CD4-positive, CD25-positive, alpha-beta regulatory T cell (primary cell): ENCODE measurements at regions not wholly inside any gene's neighbourhood (a gene's known extent, or its start where the extent isn't known, plus 50 kb on each side); places are given as distances from the start of the nearest gene placed in this dataset.

Experiments
- ATAC-seq, 2 donors: fragments of 150-1000 bp; cut with Tn5 transposase; one replicate each; pipeline ENCODE4 v1.10.0; 2021; ENCODE audit warnings: low read depth in 2 of 2, moderate number of reproducible peaks in 2 of 2, moderate library complexity in 1 of 2
- DNase-seq, 3 donors: peaks; one replicate each; pipeline versions ENCODE4 v3.0.0 to v3.0.0-alpha.2; 2012 to 2022; ENCODE audit warnings: mixed read lengths in 1 of 3
- H3K27ac ChIP-seq: one replicate; pipeline ENCODE4 v1.7.0; 2013; ENCODE audit warnings: mild to moderate bottlenecking, low read length; ENCODE audit not compliant: insufficient read depth, poor library complexity, severe bottlenecking
- H3K27me3 ChIP-seq: one replicate; pipeline ENCODE4 v1.7.0; 2013; ENCODE audit warnings: low read length; ENCODE audit not compliant: control insufficient read depth, insufficient read depth
- H3K36me3 ChIP-seq: one replicate; pipeline ENCODE4 v1.7.0; 2013; ENCODE audit warnings: mild to moderate bottlenecking, low read length, moderate library complexity; ENCODE audit not compliant: control insufficient read depth, insufficient read depth
- H3K4me1 ChIP-seq: 2 replicates; pipeline ENCODE4 v1.7.0; 2013; ENCODE audit warnings: mild to moderate bottlenecking, low read length; ENCODE audit not compliant: insufficient read depth, control insufficient read depth, poor library complexity, severe bottlenecking
- H3K4me3 ChIP-seq: one replicate; pipeline ENCODE4 v1.7.0; 2013; ENCODE audit warnings: low read depth, mild to moderate bottlenecking, low read length, moderate library complexity
- H3K9me3 ChIP-seq, 2 experiments: 1 replicate in 1 of 2; 2 replicates in 1 of 2; pipeline ENCODE4 v1.7.0; 2013; ENCODE audit warnings: low read length in 2 of 2, mild to moderate bottlenecking in 1 of 2, moderate library complexity in 1 of 2; ENCODE audit not compliant: control insufficient read depth in 2 of 2
- H3K27ac Mint-ChIP-seq, 3 donors: one replicate each; pipeline ENCODE4 v1.8.0; 2020 to 2022; ENCODE audit warnings: mild to moderate bottlenecking in 3 of 3, mixed read lengths in 3 of 3, moderate library complexity in 2 of 3
- H3K27me3 Mint-ChIP-seq: one replicate; pipeline ENCODE4 v1.8.0; 2022; ENCODE audit warnings: mild to moderate bottlenecking, mixed read lengths
- H3K36me3 Mint-ChIP-seq: one replicate; pipeline ENCODE4 v1.8.0; 2020; ENCODE audit warnings: mixed read lengths
- H3K4me1 Mint-ChIP-seq, 4 donors: one replicate each; pipeline ENCODE4 v1.8.0; 2020 to 2022; ENCODE audit warnings: mixed read lengths in 4 of 4, mild to moderate bottlenecking in 1 of 4
- H3K4me3 Mint-ChIP-seq, 4 donors: one replicate each; pipeline ENCODE4 v1.8.0; 2020 to 2022; ENCODE audit warnings: mild to moderate bottlenecking in 4 of 4, mixed read lengths in 4 of 4, moderate library complexity in 3 of 4
- H3K9me3 Mint-ChIP-seq, 7 donors: one replicate each; pipeline ENCODE4 v1.8.0; 2020 to 2022; ENCODE audit warnings: mixed read lengths in 7 of 7, mild to moderate bottlenecking in 3 of 7, moderate library complexity in 2 of 7

DNA sequence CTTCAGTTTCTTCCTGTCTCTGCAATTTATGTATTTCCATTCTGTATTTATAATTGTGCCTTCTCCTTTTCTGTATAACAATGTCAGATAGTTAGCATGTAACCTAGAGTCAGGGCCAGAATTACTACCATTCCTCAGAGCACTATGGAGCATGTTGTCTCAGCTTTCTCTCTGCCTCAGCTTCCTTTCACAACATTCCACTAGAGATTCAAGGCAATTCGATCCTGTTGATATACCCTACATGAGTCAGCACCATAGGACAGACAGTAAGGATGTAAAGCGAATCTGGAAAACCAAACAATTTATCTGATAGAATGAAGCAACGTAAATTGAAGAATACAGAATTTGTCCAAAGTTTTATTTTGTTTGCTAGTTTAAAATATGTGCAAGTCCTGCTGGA, 728.3 kb upstream of the SEMA6A start:
- Mint-ChIP-seq H3K4me3 (no peak overlapping the region), H3K9me3 (peaks cover 1 to 10% (median 3%) of the 10 kb centered on the region in 7 donors), H3K4me1 (no peaks in the 10 kb centered on the region), H3K36me3 (no peaks in the 10 kb centered on the region), H3K27ac (no peak overlapping the region), H3K27me3 (no peaks in the 10 kb centered on the region)
- Histone ChIP-seq H3K4me1 (no peaks in the 10 kb centered on the region), H3K9me3 (no peaks in the 10 kb centered on the region), H3K4me3 (no peak overlapping the region), H3K36me3 (no peaks in the 10 kb centered on the region), H3K27ac (no peak overlapping the region), H3K27me3 (no peaks in the 10 kb centered on the region)
- DNase-seq (no peak), ATAC-seq (no peak)

DNA sequence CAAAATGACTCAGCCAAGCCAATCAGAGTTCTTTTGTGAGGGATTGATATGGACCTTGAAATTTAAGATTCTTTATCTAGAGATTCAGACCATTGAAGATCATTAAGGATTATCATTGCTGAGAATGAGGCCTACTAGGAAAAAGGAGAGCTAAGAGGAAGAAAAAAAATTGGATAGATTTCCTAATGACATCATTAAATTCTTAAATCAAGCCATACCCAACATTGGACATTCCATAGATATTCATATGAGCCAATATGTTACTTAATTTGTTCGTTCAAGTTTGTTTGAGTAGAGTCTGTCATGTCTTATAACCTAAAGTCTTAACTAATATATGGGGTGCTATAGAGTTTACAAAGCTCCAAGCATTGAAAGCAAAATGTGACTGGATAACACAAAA, 727.9 kb upstream of the SEMA6A start:
- no peak overlapping the region for H3K27ac ChIP-seq
- no peak overlapping the region for H3K4me3 ChIP-seq
- no peaks in the 10 kb centered on the region for H3K4me1 ChIP-seq
- H3K27me3 ChIP-seq: no peaks in the 10 kb centered on the region
- H3K9me3 ChIP-seq: no peaks in the 10 kb centered on the region
- H3K9me3 Mint-ChIP-seq: peaks cover 1 to 10% (median 3%) of the 10 kb centered on the region in 7 donors
- no peaks in the 10 kb centered on the region for H3K4me1 Mint-ChIP-seq
- no peak for ATAC-seq
- H3K4me3 Mint-ChIP-seq: no peak overlapping the region
- H3K36me3 ChIP-seq: no peaks in the 10 kb centered on the region
- no peak overlapping the region for H3K27ac Mint-ChIP-seq
- no peaks in the 10 kb centered on the region for H3K36me3 Mint-ChIP-seq
- no peak for DNase-seq
- no peaks in the 10 kb centered on the region for H3K27me3 Mint-ChIP-seq

DNA sequence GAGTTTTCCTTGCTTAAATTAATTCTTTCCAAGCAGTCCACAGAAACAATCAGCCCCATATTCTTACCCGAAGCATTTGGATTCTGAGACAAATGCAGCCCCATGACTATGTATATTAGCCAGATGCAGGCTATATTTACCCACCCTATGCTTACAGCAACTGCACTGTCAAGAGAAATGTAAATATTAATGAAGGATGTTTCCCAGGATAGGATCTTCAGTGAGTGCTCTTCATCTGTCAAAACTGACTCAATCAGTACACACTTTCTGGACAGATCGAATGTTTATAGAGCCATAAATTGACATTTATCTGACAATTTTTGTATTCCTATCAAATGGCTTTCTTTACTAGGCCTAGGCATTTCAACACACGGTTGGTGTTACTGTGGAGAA, 725.3 kb upstream of the SEMA6A start:
- no peak for DNase-seq

DNA sequence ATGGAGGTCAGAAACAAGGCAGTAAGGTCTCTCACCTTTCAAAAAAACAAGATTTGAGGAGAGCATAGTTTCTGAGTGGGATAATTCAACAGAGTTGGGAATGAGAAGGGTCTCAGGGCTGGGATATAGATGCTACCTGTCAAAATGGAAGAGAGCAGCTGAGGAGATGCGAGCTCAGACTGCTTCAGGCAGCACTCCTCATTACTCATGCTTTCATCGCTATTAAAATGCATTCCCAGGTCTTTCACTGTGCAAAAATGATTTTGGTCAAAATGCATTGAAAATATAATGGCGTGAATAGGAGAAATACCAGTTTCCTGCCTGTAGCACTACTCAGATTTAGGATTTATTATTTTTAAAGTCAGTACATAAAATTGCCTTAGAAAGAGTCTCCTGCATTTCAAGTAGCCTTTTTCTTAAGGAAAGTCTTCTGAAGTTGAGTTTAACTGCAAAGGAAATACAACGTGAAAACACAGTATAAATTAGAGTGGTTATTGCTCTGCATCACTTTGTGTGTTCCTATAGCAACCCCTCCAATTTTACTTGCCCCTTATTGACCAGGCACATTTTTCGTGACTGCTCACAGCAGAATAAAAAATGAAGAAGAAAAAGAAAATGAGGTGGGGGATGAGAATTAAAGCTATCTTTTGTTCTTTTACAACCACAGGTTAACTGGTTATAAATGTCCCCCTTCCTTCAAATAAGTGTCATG, 724.8 kb upstream of the SEMA6A start:
- peaks cover 1 to 13% (median 4%) of the 10 kb centered on the region in 7 donors for H3K9me3 Mint-ChIP-seq
- no peak for ATAC-seq
- Histone ChIP-seq H3K4me1 (no peaks in the 10 kb centered on the region), H3K36me3 (no peaks in the 10 kb centered on the region), H3K27ac (no peak overlapping the region), H3K4me3 (no peak overlapping the region), H3K27me3 (no peaks in the 10 kb centered on the region), H3K9me3 (peaks cover 0 to 6% of the 10 kb centered on the region in 2 experiments)
- no peaks in the 10 kb centered on the region for H3K4me1 Mint-ChIP-seq
- H3K27me3 Mint-ChIP-seq: no peaks in the 10 kb centered on the region
- H3K27ac Mint-ChIP-seq: no peak overlapping the region
- H3K36me3 Mint-ChIP-seq: no peaks in the 10 kb centered on the region
- no peak overlapping the region for H3K4me3 Mint-ChIP-seq
- no peak for DNase-seq

More for the DNA sequence above, 725.3 kb upstream of the SEMA6A start:
- Mint-ChIP-seq H3K9me3 (peaks cover 1 to 13% (median 2%) of the 10 kb centered on the region in 7 donors), H3K27ac (no peak overlapping the region), H3K4me1 (no peaks in the 10 kb centered on the region), H3K36me3 (no peaks in the 10 kb centered on the region), H3K27me3 (no peaks in the 10 kb centered on the region), H3K4me3 (no peak overlapping the region)
- no peaks in the 10 kb centered on the region for H3K36me3 ChIP-seq
- ATAC-seq: no peak
- no peaks in the 10 kb centered on the region for H3K27me3 ChIP-seq
- H3K4me1 ChIP-seq: no peaks in the 10 kb centered on the region
- H3K4me3 ChIP-seq: no peak overlapping the region
- H3K9me3 ChIP-seq: peaks cover 0 to 6% of the 10 kb centered on the region in 2 experiments
- H3K27ac ChIP-seq: no peak overlapping the region

DNA sequence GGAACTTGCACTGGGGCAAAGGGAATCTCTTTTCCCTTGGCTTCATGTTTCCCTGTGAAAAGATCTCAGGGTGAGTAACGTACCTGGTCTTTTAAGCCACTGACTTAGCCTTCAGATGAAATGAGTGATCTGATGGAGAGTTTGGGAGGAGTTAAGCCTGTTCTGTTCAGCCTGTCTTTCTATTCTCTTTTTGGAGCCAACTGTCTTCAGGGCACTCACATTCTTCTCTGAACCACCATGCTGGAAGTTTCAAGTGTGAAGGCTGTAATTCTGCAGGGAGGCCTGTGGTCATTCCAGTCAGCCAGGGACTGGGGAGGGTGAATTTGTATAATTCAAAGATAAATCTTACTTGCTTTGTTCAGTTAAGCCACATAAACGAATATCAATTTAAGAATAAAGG, 722.2 kb upstream of the SEMA6A start:
- H3K4me1 Mint-ChIP-seq: no peaks in the 10 kb centered on the region
- H3K27ac ChIP-seq: no peak overlapping the region
- DNase-seq (no peak), ATAC-seq (no peak)
- H3K4me3 Mint-ChIP-seq: no peak overlapping the region
- no peaks in the 10 kb centered on the region for H3K36me3 Mint-ChIP-seq
- H3K9me3 Mint-ChIP-seq: peaks cover 2 to 12% (median 4%) of the 10 kb centered on the region in 7 donors
- H3K27ac Mint-ChIP-seq: no peak overlapping the region
- no peak overlapping the region for H3K4me3 ChIP-seq
- no peaks in the 10 kb centered on the region for H3K27me3 Mint-ChIP-seq
- no peaks in the 10 kb centered on the region for H3K4me1 ChIP-seq
- no peaks in the 10 kb centered on the region for H3K27me3 ChIP-seq
- H3K9me3 ChIP-seq: peaks cover 0 to 6% of the 10 kb centered on the region in 2 experiments
- no peaks in the 10 kb centered on the region for H3K36me3 ChIP-seq

DNA sequence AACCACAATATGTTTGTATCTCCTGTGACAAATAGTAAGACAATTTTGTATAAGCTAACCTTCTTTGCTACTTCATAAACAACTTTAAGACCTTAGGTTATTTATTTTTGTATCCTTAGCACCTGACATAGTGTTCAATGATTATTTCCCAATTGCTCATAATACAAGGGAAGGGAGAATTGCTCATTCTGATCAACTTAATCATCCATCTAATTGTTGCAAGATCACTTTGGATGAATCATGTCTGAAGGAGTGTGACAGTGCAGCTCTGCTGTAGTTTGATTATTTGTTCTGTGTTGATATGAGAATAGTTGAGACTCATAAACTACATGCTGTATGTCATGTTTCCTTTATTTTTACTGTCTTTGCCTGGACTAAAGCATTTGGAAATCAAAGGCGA, 721.3 kb upstream of the SEMA6A start:
- no peaks in the 10 kb centered on the region for H3K36me3 ChIP-seq
- no peak overlapping the region for H3K4me3 ChIP-seq
- peaks cover 0 to 6% of the 10 kb centered on the region in 2 experiments for H3K9me3 ChIP-seq
- Mint-ChIP-seq H3K4me3 (no peak overlapping the region), H3K9me3 (peaks cover 2 to 14% (median 4%) of the 10 kb centered on the region in 7 donors), H3K27ac (no peak overlapping the region), H3K36me3 (no peaks in the 10 kb centered on the region), H3K27me3 (no peaks in the 10 kb centered on the region), H3K4me1 (no peaks in the 10 kb centered on the region)
- no peaks in the 10 kb centered on the region for H3K27me3 ChIP-seq
- no peaks in the 10 kb centered on the region for H3K4me1 ChIP-seq
- H3K27ac ChIP-seq: no peak overlapping the region
- DNase-seq (no peak), ATAC-seq (no peak)

DNA sequence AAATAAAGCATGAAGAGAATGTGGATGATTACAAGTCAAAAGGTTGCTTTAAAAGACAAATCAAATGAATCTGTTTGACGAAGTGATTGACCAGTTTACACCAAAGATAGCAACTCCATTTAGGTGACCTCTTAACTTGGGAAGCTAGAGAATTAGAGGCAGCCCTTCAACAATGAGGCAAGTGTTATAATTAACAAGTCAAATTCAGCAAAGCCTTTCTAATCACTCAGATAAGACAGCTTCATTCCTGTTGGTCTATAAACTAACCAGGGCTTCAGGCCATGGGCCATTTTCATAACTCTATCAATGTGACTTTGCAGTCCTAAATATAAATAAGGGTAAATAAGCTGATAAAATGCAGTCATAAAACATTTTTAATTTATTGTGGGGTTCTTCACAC, 712.2 kb upstream of the SEMA6A start:
- H3K36me3 Mint-ChIP-seq: no peaks in the 10 kb centered on the region
- no peaks in the 10 kb centered on the region for H3K27me3 Mint-ChIP-seq
- Histone ChIP-seq H3K9me3 (peaks cover 0 to 3% of the 10 kb centered on the region in 2 experiments), H3K4me1 (no peaks in the 10 kb centered on the region), H3K27ac (no peak overlapping the region), H3K4me3 (no peak overlapping the region), H3K36me3 (no peaks in the 10 kb centered on the region), H3K27me3 (no peaks in the 10 kb centered on the region)
- DNase-seq (no peak), ATAC-seq (no peak)
- no peak overlapping the region for H3K27ac Mint-ChIP-seq
- H3K4me3 Mint-ChIP-seq: no peak overlapping the region
- H3K9me3 Mint-ChIP-seq: peaks cover 0 to 13% (median 2%) of the 10 kb centered on the region in 7 donors
- no peaks in the 10 kb centered on the region for H3K4me1 Mint-ChIP-seq

DNA sequence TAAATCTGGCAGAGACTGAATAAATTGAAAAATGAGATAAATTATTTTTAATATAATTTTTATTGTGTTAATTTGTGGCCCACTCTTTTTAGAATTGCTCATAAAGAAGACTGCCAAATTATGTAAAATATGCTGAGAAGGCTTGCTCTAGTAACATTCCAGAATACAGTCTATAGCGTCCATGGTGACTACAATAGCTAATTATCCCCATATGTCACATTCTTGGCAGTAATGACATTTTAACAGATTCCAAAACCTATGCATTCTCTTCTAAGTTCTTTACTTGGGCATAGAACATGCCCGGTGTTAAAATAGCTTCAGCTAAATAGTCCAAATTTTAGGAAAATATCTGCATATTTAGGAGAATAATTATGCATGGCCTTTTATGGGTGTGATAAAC, 697.0 kb upstream of the SEMA6A start:
- no peak for ATAC-seq

More for the DNA sequence above, 697.0 kb upstream of the SEMA6A start:
- no peak for DNase-seq
- H3K4me1 ChIP-seq: no peaks in the 10 kb centered on the region
- no peaks in the 10 kb centered on the region for H3K27me3 ChIP-seq
- no peak overlapping the region for H3K4me3 Mint-ChIP-seq
- no peaks in the 10 kb centered on the region for H3K9me3 ChIP-seq
- H3K36me3 ChIP-seq: no peaks in the 10 kb centered on the region
- no peak overlapping the region for H3K27ac Mint-ChIP-seq
- H3K9me3 Mint-ChIP-seq: peaks cover 0 to 16% (median 2%) of the 10 kb centered on the region in 7 donors
- no peaks in the 10 kb centered on the region for H3K4me1 Mint-ChIP-seq
- no peak overlapping the region for H3K27ac ChIP-seq
- H3K27me3 Mint-ChIP-seq: no peaks in the 10 kb centered on the region
- no peak overlapping the region for H3K4me3 ChIP-seq
- H3K36me3 Mint-ChIP-seq: no peaks in the 10 kb centered on the region
